Stimulated activated CD4-positive, alpha-beta T cell treated with anti-CD3 and anti-CD28 coated beads, Interleukin-4, amount 100 ng/mL, for 1 hour (primary cell): ENCODE measurements at regions not wholly inside any gene's neighbourhood (a gene's known extent, or its start where the extent isn't known, plus 50 kb on each side); places are given as distances from the start of the nearest gene placed in this dataset.

Experiments used
- DNase-seq: peaks from one replicate; pipeline ENCODE4 v3.0.0-alpha.2; 2020

- no peak for DNase-seq
Measured at GRCh38 chr10:42952931-42953683, 123.8 kb upstream of the RET start.

- DNase-seq = no peak
Measured at GRCh38 chr10:42953684-42954674, 122.9 kb upstream of the RET start.

- DNase-seq = no peak
Measured at GRCh38 chr10:42954766-42955492, 121.9 kb upstream of the RET start.

- no peak for DNase-seq
Measured at GRCh38 chr10:42955493-42955889, 121.4 kb upstream of the RET start.

GRCh38 chr10:42956045-42956444, 120.8 kb upstream of the RET start:
- no peak for DNase-seq

- no peak for DNase-seq
Measured at GRCh38 chr10:42958142-42958868, 118.6 kb upstream of the RET start.

- DNase-seq = no peak
Measured at GRCh38 chr10:42959833-42960232, 117.0 kb upstream of the RET start.

GRCh38 chr10:42960491-42960990, 116.3 kb upstream of the RET start:
- DNase-seq = no peak

GRCh38 chr10:42960991-42961795, 115.7 kb upstream of the RET start:
- no peak for DNase-seq

GRCh38 chr10:42961796-42962109, 115.1 kb upstream of the RET start:
- no peak for DNase-seq

- DNase-seq = no peak
Measured at GRCh38 chr10:42962110-42962901, 114.6 kb upstream of the RET start.

- DNase-seq = no peak
Measured at GRCh38 chr10:42962902-42963231, 114.0 kb upstream of the RET start.

GRCh38 chr10:42963312-42963711, 113.6 kb upstream of the RET start:
- DNase-seq = no peak

- no peak for DNase-seq
Measured at GRCh38 chr10:42969147-42969546, 107.7 kb upstream of the RET start.

- no peak for DNase-seq
Measured at GRCh38 chr10:42969909-42970308, 107.0 kb upstream of the RET start.

GRCh38 chr10:42970451-42971250, 106.2 kb upstream of the RET start:
- no peak for DNase-seq

- DNase-seq = no peak
Measured at GRCh38 chr10:42971251-42971599, 105.6 kb upstream of the RET start.

- no peak for DNase-seq
Measured at GRCh38 chr10:42972946-42973345, 103.9 kb upstream of the RET start.

- no peak for DNase-seq
Measured at GRCh38 chr10:42973411-42973810, 103.5 kb upstream of the RET start.
